HG03354 (cell line): ENCODE measurements at regions not wholly inside any gene's neighbourhood (a gene's known extent, or its start where the extent isn't known, plus 50 kb on each side); places are given as distances from the start of the nearest gene placed in this dataset.

ENCODE experiments used
- ATAC-seq: cut with Tn5 transposase; IDR thresholded peaks from one replicate; pipeline ENCODE4 v1.9.1; 2021; ENCODE audit warnings: mild to moderate bottlenecking; ENCODE audit not compliant: unreplicated experiment, poor library complexity, severe bottlenecking

DNA sequence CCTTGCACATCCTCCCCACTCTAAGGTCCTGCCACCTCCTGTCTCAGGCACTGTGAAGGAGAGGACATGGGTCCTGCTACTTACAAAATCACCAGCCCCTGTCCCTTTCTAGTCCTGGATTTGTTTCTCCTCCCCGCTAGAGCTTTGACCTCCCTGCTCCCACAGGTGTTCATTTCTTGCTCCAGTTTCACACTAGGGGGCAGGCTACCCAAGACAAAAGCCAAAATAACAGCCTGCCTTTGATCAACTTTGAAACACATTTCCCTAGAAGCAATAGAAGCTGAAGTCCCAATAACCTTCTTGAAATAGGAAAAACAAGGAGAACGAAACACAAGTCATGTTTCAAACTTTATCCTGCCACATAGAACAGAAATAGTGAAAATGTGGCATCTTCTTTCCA, 164.4 kb downstream of the QDPR start:
- ATAC-seq, result peak; percentile 68

DNA sequence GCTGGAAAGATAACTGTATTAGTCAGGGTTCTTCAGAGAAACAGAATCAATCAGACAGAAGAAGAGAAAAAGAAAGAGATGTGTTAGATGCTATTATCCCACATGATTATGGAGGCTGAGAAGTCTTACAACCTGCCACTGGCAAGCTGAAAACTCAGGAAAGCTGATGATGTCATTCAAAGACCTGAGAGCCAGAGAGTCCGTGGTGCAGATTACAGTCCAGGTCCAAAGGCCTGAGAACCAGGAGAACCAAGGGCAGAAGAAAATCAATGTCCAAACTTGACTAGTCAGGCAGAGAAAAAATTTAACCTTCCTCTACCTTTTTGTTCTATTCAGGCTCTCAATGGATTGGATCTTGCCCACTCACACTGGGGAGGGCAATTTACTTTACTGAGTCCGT, 172.5 kb downstream of the QDPR start:
- ATAC-seq, result no peak

DNA sequence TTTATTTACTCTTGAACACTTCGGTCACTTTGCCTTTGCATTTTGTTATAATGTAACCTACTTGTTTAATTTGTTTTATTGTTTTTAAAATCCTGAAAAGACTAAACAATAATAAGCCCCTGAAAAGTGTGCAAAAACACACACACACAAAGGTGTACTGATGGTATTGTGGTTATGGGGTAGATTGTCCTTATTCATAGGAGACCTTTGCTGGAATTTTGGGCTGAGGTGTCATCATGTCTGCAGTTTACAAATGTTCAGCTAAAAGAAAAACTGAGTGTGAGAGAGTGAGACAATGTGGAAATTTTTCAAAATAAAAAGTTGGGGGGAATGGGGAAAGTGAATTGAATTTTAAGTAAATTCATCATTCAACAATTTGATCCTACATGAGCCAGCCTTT, 174.9 kb downstream of the QDPR start:
- ATAC-seq, result no peak

DNA sequence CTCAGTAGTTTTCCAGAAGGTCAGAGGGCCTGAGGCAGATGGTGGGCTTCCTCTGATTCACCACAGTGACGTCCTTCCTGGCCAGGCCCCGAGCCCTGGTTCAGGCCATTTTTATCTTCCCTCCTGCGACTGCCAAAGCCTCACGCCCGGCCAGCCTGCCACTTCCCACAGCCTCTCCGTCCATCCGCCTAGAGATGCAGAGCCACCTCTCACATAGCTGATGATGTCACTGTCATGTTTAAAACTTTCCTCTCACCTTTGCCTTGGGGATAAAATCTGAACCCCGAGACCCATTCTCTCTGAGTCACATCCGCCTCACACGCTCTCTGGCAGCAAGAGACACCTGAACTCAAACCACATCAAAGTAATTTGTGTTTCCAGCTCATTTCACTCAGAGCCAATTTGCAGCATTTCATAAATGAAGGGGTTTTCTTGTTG, 175.3 kb downstream of the QDPR start:
- ATAC-seq, result peak; percentile 88

DNA sequence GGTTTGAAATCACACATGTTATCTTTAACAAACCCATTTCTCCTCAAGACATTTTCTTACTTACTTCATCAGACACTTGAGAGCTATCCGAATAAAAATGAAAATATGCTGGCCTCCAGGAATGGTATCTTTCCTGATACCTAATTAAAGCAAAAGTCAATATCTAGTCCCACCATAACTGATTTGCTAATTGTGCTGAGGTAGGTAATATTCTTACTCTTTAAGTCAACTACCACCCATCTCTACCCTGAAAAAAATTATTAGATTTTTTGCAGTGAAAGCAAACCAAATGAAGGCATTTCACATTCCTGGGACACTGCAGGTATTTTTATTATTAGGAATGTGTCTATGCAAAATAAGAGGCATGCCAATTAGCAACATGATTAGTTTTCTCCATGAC, 175.8 kb downstream of the QDPR start:
- ATAC-seq, result no peak

DNA sequence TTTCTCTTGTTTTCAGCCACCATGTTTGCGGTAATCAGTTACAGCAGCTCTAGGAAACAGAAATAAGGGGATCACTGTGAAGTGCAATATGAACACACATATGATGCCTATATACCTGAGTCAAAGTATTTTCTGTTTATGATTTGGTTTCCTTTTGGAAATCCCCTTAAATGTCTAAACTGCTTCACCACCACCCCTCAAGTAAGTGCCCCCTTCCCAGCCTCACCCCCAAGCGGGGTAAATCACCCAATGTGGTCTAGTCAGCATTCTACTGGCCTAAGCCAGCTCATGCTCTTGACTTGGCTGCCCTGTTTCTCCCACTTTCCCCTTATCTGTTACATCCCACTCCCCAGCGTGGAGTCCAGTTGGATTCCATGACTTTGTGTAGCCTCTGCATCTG, 176.5 kb downstream of the QDPR start:
- no peak for ATAC-seq

DNA sequence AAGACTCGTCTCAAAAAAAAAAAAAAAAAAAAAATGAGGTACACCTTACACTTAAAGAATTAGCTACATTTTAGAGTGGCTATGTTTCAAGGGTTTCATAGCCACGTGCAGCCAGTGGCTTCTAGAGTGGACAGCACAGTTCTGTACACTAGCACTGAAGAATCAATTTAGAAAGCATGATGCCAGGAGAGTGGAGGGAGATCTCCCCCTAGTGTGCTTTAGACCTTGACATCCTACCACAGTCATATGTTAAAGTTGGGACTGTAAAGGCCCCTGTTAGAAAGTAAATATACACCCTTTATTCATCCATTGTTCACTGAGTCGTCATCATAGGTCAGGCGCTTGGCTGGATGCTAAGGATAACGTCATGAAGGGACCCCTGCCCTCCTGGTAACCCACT, 179.4 kb downstream of the QDPR start:
- no peak for ATAC-seq

DNA sequence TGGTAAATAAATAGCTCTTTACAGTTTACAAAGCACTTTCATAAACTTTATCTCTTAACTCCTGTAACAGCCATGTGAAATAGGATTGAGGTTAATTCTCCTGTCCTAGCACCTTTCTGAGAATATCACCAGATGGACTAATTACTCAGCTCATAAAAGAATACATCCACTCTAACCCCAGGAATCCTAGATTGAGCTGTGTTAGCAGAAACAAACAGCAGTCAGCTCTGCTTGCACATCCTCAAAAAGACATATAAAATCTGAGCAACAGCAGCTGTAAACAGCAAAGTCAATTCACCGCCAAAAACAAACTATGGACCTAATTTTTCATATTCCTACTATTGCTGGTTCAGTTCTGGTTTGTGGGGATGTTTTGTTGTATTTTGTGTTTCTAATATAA, 182.8 kb downstream of the QDPR start:
- no peak for ATAC-seq

DNA sequence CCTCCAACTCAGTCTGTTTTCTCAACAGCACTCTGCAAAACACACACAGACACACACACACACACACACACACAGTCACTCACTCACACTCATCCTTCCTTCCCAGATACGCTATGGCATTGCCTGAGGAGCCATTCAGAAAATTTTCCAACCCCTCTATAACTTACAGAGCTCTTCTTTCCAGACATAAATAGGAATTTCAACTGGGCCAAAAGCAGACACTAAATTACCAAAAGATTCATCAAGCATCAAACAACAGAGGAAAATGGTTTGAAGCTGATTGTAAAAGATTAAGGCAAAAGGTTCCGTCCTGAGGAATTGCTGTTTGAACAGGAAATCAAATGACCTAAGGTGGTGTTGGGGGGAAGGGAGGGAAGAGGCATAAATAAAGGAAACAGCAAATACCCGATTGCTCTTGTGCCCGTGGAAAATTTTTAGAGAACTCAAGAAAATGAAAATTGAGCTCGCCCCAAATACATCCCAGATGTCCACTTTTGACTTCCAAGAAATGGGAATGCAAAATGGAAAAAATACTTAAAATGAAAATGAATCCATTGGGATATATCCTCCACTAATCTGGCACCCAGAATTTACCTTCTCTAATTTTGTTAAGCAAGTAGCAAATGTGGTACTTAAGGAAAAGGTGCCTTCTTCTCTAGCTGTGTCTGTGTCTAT, 183.6 kb downstream of the QDPR start:
- no peak for ATAC-seq

DNA sequence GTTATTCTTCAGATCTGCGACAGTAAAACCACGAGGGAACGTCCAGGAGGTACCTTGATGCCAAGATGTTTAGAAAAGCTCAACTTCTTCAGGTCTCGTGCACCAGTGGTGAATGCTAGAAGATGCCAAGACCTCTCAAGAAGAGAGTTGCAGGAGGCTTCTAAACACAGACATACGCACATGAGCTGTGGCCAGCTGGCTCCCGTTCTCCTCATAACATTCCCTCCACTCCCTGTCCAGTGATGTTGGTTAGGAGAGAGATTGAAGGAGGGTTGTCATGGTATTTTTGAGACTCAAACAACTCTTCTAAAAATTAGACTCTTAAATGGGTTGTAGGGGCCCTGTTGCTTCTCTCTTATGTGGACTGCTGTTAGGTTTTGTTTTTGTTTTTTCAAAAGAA, 184.3 kb downstream of the QDPR start:
- ATAC-seq, result no peak

DNA sequence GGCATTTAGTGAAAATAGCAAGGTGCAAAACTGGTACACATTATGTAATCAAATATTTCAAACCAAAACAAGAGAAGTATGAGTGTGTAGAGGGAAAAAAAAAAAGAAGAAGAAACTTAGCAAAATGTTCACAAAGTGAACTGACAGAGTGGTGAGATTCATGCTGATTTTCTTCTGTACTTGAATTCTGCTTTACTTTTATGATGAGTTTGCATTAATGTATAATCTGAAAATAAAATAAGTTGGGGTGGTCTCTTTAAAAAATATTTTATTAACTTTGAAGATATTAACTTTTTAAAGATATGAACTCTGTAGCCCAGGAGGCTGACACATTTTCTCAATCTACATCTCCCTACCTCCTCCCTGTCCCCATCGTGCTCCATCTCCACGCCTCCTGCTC, 185.1 kb downstream of the QDPR start:
- no peak for ATAC-seq

DNA sequence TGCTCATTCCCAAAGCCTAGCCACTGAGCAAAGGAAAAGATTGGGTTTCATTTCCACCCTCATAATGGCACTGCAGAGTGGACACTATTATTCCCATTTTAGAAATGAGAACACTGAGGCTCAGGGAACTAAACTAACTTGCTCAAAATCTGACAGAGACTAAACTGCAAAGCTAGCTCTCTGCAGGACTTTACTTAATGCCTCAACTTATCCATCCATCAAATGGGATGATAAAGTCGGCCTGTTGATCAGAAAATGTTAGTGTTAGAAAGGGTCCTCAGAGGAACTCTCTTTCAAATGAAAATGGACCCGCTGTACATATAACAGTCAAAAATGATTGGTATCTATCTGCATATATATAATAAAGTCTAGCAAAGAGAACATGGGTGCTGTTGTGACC, 186.8 kb downstream of the QDPR start:
- no peak for ATAC-seq

DNA sequence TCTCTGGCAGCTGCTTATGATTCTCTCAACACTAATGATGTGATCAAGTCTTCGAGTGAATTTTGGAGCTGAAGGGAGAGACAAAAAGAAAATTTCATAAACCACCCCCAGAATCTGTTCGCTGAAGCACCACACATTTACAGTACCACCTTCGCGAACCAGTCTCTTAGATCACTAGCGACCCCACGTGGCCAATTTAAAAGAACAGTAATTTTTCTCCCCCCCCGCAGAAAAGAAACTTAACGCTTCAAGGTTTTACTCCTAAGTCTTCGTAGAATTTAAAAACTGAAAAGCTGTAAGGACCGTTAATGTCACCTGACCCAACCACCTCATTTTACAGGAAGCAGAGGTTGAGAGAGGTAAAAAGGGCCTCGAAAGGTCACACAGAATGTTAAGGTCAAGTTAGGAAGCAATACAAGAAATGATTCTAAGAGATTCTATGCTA, 187.5 kb downstream of the QDPR start:
- no peak for ATAC-seq

DNA sequence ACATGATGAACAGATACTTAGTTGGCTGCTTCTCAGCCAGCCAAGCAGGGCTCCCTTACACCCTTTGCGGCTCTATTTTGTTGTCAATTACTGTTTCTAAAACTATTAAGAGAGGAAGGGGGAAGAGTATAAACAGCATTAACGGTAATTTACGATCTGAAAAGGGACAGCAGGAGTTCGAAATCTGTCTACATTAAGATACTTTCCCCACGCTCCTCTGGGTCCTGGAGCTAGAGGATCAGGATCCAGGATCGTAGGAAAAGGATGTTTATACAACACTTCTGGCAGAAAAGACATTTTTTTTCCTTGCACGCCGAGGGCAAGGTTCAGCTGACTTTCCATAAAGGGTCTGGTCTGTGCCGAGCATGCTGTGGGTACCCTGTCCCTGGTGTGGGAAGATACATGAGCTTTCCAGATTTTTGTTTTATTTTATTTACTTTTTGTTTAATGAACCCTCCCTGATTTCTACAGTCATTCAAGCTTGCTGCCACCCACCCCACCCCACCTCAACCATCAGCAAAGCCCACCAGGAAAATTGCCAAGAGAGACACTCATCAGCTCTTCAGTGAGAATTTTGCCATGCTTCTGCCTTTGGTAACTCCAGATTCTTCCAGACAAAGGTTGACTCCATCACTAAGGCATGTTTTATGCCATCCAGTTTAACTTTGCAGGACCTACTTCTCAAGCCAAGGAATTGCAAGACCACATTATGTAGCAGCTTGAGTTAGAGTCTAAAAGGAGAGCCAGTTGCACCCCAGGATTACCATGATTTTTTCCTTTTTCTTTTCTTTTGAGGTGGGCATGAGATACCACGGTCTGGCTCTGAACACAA, 188.1 kb downstream of the QDPR start:
- ATAC-seq, result no peak

DNA sequence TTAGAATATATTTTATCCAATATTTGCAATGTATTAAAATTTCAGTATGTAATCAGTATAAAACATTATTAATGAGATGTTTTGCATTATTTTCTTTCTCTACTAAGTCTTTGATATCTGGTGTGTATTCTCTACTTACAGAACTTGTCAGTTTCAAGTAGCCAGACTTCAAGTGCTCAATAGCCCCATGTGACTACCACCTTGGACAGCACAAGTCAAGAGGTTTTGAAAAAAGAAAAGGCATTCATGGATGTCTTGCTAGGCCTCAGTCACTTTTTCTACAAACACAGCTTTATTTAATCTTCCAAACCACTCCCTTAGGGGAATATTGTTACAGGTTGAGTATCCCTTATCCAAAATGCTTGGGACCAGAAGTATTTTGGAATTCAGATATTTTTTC, 189.4 kb downstream of the QDPR start:
- no peak for ATAC-seq

DNA sequence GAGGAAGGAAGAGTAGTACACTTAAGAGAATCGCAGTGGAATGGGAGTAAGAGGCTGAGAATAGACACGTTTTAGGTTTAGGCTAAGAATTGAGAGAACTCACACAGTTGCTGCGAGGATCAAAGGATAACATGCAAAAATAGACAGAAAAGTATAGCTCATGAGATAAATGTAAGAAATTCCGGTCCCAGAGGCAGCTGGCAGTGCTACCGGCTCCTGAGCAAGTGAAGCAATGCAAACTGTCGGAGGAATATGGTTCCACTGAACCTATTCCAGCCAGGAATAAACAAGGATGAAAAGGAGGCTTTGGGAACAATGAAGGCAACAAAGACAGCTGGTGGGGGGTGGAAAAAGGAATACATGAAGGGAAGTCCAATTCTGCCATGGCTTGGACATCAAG, 191.8 kb downstream of the QDPR start:
- ATAC-seq, result no peak

DNA sequence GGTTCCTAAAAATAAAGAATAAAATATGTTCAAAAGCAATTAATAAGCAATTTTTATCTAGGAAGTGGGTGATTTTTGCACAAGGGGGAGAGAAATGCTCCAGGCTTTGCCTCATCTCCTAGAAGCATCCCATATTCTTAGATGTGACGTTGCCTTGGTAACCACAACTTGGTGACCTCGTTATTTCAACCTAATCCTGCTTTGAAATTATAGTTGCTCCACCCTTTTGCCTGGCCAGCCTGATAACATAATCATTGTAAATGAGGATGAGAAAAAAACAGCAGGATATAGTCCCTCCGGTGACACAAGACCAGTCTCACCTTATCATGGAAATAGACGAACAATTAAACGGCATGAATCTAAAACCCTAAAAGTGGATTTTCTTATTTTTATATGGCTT, 194.4 kb downstream of the QDPR start:
- ATAC-seq, result no peak

DNA sequence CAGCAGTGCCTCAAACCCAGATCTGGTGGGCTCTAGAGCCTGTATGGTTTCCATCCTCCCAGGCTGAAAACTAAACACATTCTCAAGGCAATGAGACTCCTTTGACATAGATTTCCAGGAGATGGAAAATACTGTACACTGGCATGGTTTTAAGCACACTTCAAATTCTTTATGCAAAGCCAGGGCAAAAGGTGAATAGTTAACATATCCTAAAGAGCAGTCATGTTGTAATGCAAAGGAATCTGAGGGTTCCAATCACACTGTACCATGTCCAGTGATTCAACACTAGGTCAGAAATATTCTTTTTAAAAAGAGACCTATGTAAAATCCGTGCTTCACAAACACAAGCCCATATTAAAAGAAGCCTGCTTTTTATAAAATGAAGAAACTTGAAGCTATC, 195.3 kb downstream of the QDPR start:
- no peak for ATAC-seq

DNA sequence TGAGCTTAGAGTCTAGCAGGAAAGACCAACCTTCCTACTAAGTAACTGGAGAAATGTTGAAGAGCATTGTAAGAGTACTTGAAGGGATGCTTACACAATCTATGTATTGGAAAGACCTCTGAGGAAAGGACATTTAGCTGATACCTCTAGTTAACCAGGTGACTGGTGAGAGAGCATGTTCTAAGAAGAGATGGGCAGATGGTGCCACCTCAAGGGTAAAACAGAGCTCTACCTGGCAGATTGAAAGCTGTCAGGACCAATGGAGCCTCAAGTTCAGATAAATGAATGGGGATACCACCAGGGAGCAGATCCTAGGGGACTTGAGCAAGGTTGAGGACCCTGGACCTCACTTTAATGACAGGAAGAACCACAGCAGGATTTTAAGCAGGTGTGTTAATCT, 196.4 kb downstream of the QDPR start:
- no peak for ATAC-seq

DNA sequence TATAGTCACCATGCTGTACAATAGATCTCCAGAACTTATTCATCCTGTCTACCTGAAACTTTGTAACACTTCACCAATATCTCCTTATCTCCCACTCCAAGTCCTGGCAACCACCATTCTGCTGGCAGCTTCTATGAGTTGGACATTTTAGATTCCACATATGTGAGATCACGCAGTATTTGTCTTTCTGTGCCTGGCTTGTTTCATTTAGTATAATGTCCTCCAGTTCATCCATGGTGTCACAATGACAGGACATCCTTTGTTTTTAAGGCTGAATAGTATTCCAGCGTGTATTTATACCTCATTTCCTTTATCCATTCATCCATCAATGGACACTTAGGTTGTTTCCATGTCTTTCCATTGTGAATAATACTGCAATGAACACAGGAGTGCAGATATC, 198.7 kb downstream of the QDPR start:
- ATAC-seq, result no peak

DNA sequence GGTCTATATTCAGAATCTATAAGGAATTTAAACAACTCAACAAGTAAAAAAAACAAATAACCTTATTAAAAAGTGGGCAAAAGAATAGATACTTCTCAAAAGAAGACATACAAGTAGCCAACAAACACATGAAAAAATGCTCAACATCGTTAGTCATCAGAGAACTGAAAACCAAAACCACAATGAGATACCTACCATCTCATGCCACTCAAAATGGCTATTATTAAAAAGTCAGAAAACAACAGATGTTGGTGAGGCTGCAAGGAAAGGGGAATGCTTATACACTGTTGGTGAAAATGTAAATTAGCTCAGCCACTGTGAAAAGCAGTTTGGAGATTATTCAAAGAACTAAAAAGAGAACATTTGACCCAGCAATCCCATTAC, 201.6 kb downstream of the QDPR start:
- peak; percentile 65 for ATAC-seq
